ENCODE measurements at regions not wholly inside any gene's neighbourhood (a gene's known extent, or its start where the extent isn't known, plus 50 kb on each side); places are given as distances from the start of the nearest gene placed in this dataset.

DNA sequence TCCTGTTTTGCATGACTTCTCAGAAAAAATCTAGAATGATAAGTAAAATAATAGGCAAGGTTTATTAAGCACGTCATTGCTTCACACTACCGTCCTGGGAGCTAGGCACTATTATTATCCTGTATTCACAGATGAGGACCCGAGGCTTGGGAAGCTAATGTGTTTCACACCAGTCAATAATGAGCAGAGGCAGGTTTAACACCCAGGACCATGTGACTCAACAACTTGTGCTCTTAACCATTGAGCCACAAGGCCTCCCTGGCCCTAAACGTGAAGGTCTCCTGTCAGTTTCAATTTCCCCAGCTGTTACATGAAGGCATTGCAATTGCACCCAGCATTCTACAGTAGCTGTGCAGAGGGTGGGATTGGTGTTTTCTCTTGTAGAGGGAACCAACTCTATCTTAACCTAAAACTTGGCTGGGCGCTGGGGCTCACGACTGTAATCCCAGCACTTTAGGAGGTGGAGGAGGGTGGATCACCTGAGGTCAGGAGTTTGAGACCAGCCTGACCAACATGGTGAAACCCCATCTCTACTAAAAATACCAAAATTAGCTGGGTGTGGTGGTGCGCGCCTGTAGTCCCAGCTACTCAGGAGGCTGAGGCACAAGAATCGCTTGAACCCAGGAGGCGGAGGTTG, 191.2 kb downstream of the BCAS1 start:
- peaks cover 5% of the 10 kb centered on the region for H3K9me3 Mint-ChIP-seq
- H3K27me3 Mint-ChIP-seq: no peaks in the 10 kb centered on the region
- POLR2A ChIA-PET: no interaction called here
- no peaks in the 10 kb centered on the region for H3K36me3 Mint-ChIP-seq (ENCODE audit: low read depth)
- CTCF ChIA-PET: interaction anchor here (1.1 to 1.7 kb wide), 7 partner anchors 9 to 269 kb away, joined by 3 to 6 read pairs (median 4); no protein-coding TSS in a partner anchor
- no peak overlapping the region for H3K27ac Mint-ChIP-seq
- no peak overlapping the region for H3K4me3 Mint-ChIP-seq
- no peak for DNase-seq
- H3K4me1 Mint-ChIP-seq: peaks cover 42% of the 10 kb centered on the region

DNA sequence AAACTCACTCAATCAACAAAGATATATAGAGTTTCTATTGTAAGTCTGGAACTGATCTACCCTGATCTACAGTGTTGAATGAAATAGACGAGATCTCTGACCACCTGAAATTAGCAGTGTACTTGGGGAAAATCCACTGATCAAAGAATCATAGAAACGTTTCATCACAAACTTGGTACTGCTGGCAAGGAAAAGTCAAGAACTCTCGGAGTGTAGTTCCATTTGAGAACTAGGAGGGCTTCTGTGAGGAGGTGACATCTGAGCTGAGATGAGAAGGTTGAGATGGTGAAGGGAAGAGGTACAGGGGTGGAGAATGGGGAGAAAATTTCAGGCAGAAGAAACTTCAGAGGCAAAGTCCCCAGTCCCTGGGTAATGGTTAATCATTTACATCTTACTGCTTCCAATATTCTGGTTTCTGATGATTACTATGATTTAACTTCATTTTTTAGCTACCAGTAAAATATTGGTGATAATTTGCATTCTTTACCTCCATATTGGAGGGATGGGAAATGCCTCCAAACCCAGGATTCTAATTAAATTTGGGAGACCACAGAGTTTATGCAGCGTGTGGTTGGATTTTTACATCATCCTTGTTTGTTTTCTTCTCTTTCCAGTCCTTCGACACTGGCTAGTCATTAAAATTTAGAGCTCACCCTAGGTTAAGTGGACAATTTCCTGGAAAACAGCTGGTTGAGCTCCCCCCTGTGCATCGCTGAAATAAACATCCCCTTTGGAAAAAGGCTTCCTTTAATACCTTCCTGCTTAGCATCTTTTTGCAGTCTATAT, 191.9 kb downstream of the BCAS1 start:
- H3K4me3 Mint-ChIP-seq: no peak overlapping the region
- ChIA-PET POLR2A (no interaction called here), CTCF (interaction anchor here (0.6 to 1.7 kb wide), 6 partner anchors 8 to 315 kb away, joined by 3 to 6 read pairs (median 3); no protein-coding TSS in a partner anchor)
- peaks cover 5% of the 10 kb centered on the region for H3K9me3 Mint-ChIP-seq
- H3K27ac Mint-ChIP-seq: no peak overlapping the region
- DNase-seq: no peak
- H3K36me3 Mint-ChIP-seq (ENCODE audit: low read depth): no peaks in the 10 kb centered on the region
- no peaks in the 10 kb centered on the region for H3K27me3 Mint-ChIP-seq
- H3K4me1 Mint-ChIP-seq: peaks cover 46% of the 10 kb centered on the region

DNA sequence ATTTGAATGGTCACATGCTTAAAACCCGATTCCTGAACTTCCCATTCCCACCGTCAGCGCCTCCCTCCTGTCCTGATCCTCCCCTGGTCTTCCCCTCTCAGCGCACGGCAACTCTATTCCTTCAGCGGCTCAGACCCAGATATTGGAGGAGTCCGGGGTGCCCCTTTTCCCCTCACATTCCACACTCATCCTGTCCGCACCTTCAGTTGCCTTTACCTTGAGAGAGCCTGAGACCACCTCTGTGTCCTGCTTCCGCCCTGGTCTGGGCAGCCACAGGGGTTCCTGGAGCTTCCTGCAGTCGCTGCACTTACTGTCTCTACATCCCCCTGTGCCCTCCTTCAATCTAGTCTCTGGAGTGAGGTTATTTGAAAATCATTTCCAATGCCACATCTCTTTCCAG, 193.4 kb downstream of the BCAS1 start:
- Mint-ChIP-seq H3K27ac (no peak overlapping the region), H3K4me1 (peaks cover 52% of the 10 kb centered on the region), H3K4me3 (no peak overlapping the region), H3K9me3 (no peaks in the 10 kb centered on the region), H3K36me3 (ENCODE audit: low read depth) (no peaks in the 10 kb centered on the region), H3K27me3 (no peaks in the 10 kb centered on the region)
- ChIA-PET CTCF (interaction anchor here (0.5 kb wide), 1 partner anchor 199 kb away, joined by 4 read pairs; no protein-coding TSS in a partner anchor), POLR2A (no interaction called here)
- no peak for DNase-seq

DNA sequence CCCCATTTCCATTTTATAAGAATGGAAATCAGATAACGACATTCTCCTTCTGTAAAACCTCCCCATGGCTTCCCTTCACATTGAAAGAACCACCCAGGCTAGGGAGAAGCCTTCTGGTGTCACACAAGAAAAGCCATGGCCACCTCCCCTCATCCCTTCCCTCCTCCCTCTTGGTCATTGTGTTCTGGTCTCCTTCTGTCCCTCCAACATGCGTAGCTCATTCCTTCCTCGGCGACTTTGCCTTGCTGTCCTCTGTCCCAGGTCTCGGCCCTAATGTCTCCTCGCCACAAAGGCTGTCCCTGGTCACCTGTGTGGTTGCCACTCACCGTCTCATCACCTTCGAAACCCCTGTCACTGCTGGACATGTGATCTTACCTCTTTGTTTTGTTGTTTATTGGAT, 193.9 kb downstream of the BCAS1 start:
- DNase-seq: no peak
- Mint-ChIP-seq H3K9me3 (no peaks in the 10 kb centered on the region), H3K4me1 (peaks cover 56% of the 10 kb centered on the region), H3K36me3 (ENCODE audit: low read depth) (no peaks in the 10 kb centered on the region), H3K27me3 (no peaks in the 10 kb centered on the region), H3K27ac (no peak overlapping the region), H3K4me3 (no peak overlapping the region)
- ChIA-PET CTCF (interaction anchor here (0.6 kb wide), 1 partner anchor 168 kb away, joined by 3 read pairs; no protein-coding TSS in a partner anchor), POLR2A (no interaction called here)

DNA sequence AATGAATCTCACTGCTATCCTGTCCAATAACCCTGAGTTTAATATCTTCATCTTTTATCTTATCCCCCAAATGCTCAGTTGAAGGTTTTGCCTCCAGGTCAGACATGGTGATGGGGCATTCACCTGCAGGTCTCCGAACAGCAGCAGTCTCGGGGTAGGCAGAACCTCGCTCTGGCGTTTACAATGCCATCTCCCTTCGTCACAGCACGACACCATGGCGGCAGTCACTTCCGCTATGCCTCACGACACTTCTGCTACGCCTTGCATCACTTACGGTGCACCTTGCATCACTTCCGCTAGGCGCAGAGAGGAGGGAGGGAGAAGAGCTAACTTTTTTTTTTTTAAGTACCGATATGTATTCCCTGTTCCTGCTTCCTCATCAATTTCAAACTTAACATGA, 194.9 kb downstream of the BCAS1 start:
- H3K4me1 Mint-ChIP-seq: peaks cover 58% of the 10 kb centered on the region
- H3K9me3 Mint-ChIP-seq: no peaks in the 10 kb centered on the region
- H3K27me3 Mint-ChIP-seq: no peaks in the 10 kb centered on the region
- ChIA-PET CTCF (interaction anchor here (0.6 kb wide), 1 partner anchor 262 kb away, joined by 3 read pairs; no protein-coding TSS in a partner anchor), POLR2A (no interaction called here)
- no peaks in the 10 kb centered on the region for H3K36me3 Mint-ChIP-seq (ENCODE audit: low read depth)
- H3K27ac Mint-ChIP-seq: no peak overlapping the region
- DNase-seq: no peak
- H3K4me3 Mint-ChIP-seq: no peak overlapping the region

DNA sequence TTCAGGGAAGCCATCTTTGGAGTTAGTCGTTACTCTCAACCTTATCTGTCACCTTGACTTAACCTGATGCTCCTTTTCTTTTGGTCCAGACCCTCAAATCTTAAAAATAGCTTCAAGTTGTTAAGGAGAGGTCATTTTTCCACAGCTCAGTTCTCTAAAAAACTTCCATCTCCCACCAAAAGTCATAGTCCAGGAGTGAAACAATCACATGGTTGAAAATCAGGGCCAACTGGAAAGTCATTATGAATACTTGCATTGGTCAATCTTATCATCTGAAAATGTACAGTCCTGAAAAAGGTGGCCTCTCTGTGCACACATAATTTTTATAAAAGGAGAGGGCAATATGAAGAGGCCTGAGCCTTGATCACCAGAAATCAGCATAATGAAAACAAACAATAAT, 195.7 kb downstream of the BCAS1 start:
- POLR2A ChIA-PET: no interaction called here
- no peak for DNase-seq
- Mint-ChIP-seq H3K27me3 (no peaks in the 10 kb centered on the region), H3K4me1 (peaks cover 57% of the 10 kb centered on the region), H3K4me3 (no peak overlapping the region), H3K9me3 (no peaks in the 10 kb centered on the region), H3K36me3 (ENCODE audit: low read depth) (no peaks in the 10 kb centered on the region), H3K27ac (no peak overlapping the region)
- CTCF ChIA-PET: interaction anchor here (1.0 kb wide), 1 partner anchor 41 kb away, joined by 4 read pairs; no protein-coding TSS in a partner anchor

DNA sequence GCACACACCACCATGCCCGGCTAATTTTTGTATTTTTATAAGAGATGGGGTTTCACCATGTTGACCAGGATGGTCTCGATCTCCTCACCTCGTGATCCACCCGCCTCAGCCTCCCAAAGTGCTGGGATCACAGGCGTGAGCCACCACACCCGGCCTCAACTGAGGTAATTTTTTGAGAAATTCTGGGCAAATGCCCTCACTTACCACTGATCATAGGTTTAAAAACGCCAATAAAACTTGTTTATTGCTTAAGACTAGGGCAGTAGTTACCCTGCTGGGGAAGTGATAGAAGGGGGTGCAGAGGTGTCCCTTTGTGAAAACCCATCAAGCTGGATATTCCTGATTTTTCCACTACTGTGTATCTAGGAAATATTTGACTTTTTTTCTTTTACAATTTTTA, 196.3 kb downstream of the BCAS1 start:
- CTCF ChIA-PET: interaction anchor here (0.7 to 1.6 kb wide), 3 partner anchors 17 to 150 kb away, joined by 3 to 4 read pairs (median 4); no protein-coding TSS in a partner anchor
- Mint-ChIP-seq H3K27me3 (no peaks in the 10 kb centered on the region), H3K4me3 (no peak overlapping the region), H3K27ac (no peak overlapping the region), H3K36me3 (ENCODE audit: low read depth) (no peaks in the 10 kb centered on the region), H3K9me3 (no peaks in the 10 kb centered on the region), H3K4me1 (peaks cover 58% of the 10 kb centered on the region)
- DNase-seq: no peak
- POLR2A ChIA-PET: no interaction called here

DNA sequence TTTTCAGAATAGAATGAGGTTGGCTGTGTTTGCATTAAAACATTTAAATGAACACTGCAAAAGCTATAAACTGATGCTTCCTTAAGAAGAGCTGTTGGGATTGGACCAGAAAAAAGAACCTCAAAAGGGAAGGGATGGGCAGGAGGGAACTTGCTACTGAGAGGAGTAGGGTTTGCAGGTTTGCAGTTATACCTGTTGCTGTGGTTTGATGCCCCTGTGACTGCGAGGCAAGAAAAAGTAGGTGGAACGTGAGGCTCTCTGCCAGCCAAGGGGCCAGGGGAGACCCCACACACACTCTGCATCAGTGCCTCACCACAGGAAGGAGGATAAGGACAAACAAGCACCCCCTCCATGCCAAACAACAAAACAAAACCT, 197.2 kb downstream of the BCAS1 start:
- Mint-ChIP-seq H3K27me3 (no peaks in the 10 kb centered on the region), H3K27ac (peak overlapping the region; percentile 97), H3K4me3 (peak overlapping the region; percentile 77), H3K36me3 (ENCODE audit: low read depth) (no peaks in the 10 kb centered on the region), H3K9me3 (no peaks in the 10 kb centered on the region), H3K4me1 (peaks cover 53% of the 10 kb centered on the region)
- DNase-seq: peak; percentile 20
- ChIA-PET CTCF (interaction anchor here (0.7 to 2.2 kb wide), 8 partner anchors 18 to 151 kb away, joined by 3 to 10 read pairs (median 4); no protein-coding TSS in a partner anchor), POLR2A (no interaction called here)

DNA sequence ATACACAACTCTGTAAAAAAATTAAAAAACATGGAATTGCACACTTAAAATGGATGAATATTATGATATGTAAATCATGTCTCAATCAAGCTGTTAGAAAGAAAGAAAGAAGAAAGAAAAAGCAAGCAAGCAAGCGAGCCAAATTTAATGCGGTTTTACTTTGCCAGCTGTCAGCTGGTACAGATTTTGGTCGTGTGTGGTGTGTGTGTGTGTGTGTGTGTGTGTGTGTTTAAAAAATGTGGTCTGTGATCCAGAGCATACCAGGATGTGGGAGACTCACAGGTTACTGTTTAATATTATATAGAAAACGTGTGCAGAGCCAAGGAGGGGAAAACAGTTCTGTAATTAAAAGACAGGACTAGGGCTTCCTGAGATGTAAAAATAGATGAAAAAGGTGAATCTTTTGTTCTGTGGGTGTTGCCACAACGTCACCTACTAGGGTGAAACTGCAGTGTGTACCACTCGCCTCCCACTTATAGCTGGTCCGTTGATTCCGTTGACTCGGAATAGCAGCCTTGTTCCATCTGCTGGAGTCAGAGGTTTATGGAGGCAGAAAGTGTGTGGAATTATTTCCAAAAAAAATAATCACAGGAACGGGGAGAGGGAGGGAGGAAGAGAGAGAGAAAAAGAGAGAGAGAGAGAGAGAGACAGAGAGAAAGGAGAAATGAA, 197.7 kb downstream of the BCAS1 start:
- Mint-ChIP-seq H3K4me3 (peak overlapping the region; percentile 77), H3K27me3 (no peaks in the 10 kb centered on the region), H3K9me3 (no peaks in the 10 kb centered on the region), H3K36me3 (ENCODE audit: low read depth) (no peaks in the 10 kb centered on the region), H3K4me1 (peaks cover 56% of the 10 kb centered on the region), H3K27ac (peak overlapping the region; percentile 97)
- ChIA-PET POLR2A (interaction anchor here (1.1 kb wide), 1 partner anchor 42 kb away, joined by 6 read pairs; no protein-coding TSS in a partner anchor), CTCF (interaction anchor here (0.6 to 2.5 kb wide), 10 partner anchors 19 to 1415 kb away, joined by 3 to 10 read pairs (median 4); no protein-coding TSS in a partner anchor)
- peak; percentile 77 for DNase-seq

DNA sequence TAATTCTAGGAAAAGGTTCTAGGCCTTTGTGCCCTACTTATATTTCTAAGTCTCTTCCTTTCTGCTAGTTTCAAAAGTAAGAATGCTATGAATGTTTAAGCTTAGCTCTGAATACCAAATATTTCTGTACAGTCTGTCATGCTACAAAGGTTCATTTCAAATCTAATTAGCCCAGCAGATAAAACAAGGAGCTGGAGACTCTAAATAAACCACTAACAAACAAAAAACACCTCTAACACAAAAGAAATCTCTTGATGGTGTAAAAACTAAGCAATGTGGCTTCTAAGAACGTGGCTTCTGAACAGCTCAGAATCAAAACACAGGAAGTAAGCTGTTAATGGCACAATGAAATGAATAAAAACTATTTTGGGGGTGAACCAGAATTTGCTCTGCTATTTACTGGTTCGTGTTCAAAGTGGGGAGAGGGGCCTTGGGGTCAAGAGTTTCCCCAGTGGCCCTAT, 198.3 kb downstream of the BCAS1 start:
- H3K27me3 Mint-ChIP-seq: no peaks in the 10 kb centered on the region
- H3K9me3 Mint-ChIP-seq: no peaks in the 10 kb centered on the region
- no peak for DNase-seq
- H3K27ac Mint-ChIP-seq: peak overlapping the region; percentile 97
- POLR2A ChIA-PET: interaction anchor here (1.1 kb wide), 1 partner anchor 43 kb away, joined by 6 read pairs; no protein-coding TSS in a partner anchor
- peaks cover 62% of the 10 kb centered on the region for H3K4me1 Mint-ChIP-seq
- CTCF ChIA-PET: interaction anchor here (0.6 to 2.5 kb wide), 7 partner anchors 26 to 1416 kb away, joined by 3 to 10 read pairs (median 4); no protein-coding TSS in a partner anchor
- peak overlapping the region; percentile 77 for H3K4me3 Mint-ChIP-seq
- no peaks in the 10 kb centered on the region for H3K36me3 Mint-ChIP-seq (ENCODE audit: low read depth)

DNA sequence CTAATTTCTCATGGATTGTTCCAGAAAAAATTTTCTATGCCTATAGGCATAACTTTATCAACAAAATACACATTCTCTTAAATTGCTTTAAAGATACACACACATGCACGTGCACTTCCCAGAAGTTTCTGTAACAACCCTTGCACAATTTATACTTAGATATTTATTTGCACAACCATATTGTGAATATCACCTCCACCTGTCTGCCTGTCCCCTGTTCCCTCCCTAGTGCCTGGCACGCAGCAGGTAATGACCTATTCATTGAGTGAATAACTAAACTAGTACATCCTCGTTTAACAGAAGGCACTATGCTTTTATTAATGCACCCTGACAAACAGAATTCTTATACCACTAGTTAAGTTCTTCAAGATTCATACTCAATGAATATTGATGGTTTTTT, 198.9 kb downstream of the BCAS1 start:
- Mint-ChIP-seq H3K4me3 (no peak overlapping the region), H3K36me3 (ENCODE audit: low read depth) (no peaks in the 10 kb centered on the region), H3K27ac (peak overlapping the region; percentile 97), H3K9me3 (no peaks in the 10 kb centered on the region), H3K27me3 (no peaks in the 10 kb centered on the region), H3K4me1 (peaks cover 68% of the 10 kb centered on the region)
- no peak for DNase-seq
- ChIA-PET POLR2A (no interaction called here), CTCF (interaction anchor here (2.2 to 2.5 kb wide), 3 partner anchors 31 to 117 kb away, joined by 5 to 10 read pairs (median 7); no protein-coding TSS in a partner anchor)

DNA sequence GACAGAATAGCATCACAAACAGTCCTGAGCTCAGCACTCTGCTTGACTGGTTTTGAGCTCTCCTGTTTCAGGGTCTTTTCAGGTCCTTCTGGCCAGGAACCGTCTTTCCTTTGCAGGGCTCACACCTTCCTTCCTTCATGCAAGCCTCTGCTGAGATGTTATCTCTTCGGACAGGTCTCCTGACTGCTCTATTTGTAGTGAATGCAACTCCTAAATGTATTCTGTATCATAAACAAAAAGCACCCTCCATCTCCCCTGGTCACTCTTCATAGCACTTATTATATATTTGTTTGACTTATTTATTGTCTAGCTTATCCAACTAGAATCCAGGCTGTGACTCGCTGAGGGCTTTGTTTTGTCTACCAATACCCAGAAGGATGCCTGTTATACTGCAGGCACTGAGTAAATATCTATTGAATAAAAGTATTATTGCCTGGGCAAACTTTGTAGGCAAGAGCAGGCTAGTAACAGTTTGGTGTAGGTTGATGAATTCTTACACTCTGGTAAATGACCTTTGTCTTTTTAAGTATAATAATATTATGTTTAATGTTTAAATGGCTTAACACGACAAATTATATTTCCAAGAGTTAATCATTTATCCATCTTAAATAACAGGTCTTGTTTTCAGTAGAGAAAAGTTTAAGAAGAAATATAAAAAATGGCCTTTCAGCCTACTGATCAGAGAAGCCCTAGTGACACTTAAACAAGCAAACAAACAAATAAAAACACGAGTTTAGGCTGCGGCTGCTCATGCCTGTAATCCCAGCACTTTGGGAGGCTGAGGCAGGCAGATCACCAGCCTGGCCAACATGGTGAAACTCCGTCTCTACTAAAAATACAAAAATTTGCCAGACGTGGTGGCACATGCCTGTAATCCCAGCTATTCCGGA, 199.7 kb downstream of the BCAS1 start:
- Mint-ChIP-seq H3K4me3 (no peak overlapping the region), H3K27ac (peak overlapping the region; percentile 81)
- CTCF ChIA-PET: interaction anchor here (0.5 to 2.5 kb wide), 7 partner anchors 8 to 248 kb away, joined by 3 to 7 read pairs (median 3); no protein-coding TSS in a partner anchor

More for the DNA sequence above, 199.7 kb downstream of the BCAS1 start:
- Mint-ChIP-seq H3K36me3 (ENCODE audit: low read depth) (no peaks in the 10 kb centered on the region), H3K27me3 (no peaks in the 10 kb centered on the region), H3K4me1 (peaks cover 77% of the 10 kb centered on the region), H3K9me3 (no peaks in the 10 kb centered on the region)
- POLR2A ChIA-PET: interaction anchor here (1.0 kb wide), 1 partner anchor 35 kb away, joined by 3 read pairs; no protein-coding TSS in a partner anchor
- DNase-seq: no peak

Data from activated CD4-positive, alpha-beta T cell treated with anti-CD3 and anti-CD28 coated beads, Interleukin-2, amount 10 ng/mL, durations not matched to agents 7 days and 5 days (primary cell).